ENCODE measurements at regions not wholly inside any gene's neighbourhood (a gene's known extent, or its start where the extent isn't known, plus 50 kb on each side); places are given as distances from the start of the nearest gene placed in this dataset.

DNA sequence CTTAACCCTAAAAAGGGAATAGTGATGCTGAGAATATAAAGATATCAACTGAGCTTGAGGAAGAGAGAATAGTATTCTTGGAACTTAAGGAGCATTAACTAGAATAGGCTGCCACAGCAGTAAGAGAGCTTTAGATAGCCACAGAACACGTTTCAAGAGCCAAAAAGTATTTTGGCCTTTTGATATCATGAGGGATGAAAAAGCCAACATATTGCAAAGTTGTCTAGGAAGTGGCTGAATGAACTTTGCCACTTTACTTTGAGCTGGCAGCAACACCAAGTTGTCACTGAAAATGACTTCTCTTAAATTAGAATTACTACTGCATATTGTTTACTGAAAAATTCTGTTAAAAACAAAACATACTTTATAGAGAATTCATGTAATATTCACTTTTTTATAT is 1476.2 kb downstream of the MRPL39 start:
- TF ChIP-seq EZH2 (IDR thresholded peaks at IDR 0.05) (no peak), POLR2AphosphoS5 (IDR thresholded peaks at IDR 0.05; ENCODE audit: borderline replicate concordance, low read depth, low read length) (no peak)

All from SK-N-MC (cell line).